CD4-positive, CD25-positive, alpha-beta regulatory T cell (primary cell): ENCODE measurements at regions not wholly inside any gene's neighbourhood (a gene's known extent, or its start where the extent isn't known, plus 50 kb on each side); places are given as distances from the start of the nearest gene placed in this dataset.
"Not testable (repeated sequence)": the region's sequence is repeated elsewhere in the genome, so short reads cannot be mapped to it uniquely, and the experiment has no call there.

Experiments
- ATAC-seq, 2 donors: fragments of 150-1000 bp; cut with Tn5 transposase; one replicate each; pipeline ENCODE4 v1.10.0; 2021; ENCODE audit warnings: low read depth in 2 of 2, moderate number of reproducible peaks in 2 of 2, moderate library complexity in 1 of 2
- DNase-seq, 3 donors: peaks; one replicate each; pipeline versions ENCODE4 v3.0.0 to v3.0.0-alpha.2; 2012 to 2022; ENCODE audit warnings: mixed read lengths in 1 of 3
- H3K27ac ChIP-seq: one replicate; pipeline ENCODE4 v1.7.0; 2013; ENCODE audit warnings: mild to moderate bottlenecking, low read length; ENCODE audit not compliant: insufficient read depth, poor library complexity, severe bottlenecking
- H3K27me3 ChIP-seq: one replicate; pipeline ENCODE4 v1.7.0; 2013; ENCODE audit warnings: low read length; ENCODE audit not compliant: control insufficient read depth, insufficient read depth
- H3K36me3 ChIP-seq: one replicate; pipeline ENCODE4 v1.7.0; 2013; ENCODE audit warnings: mild to moderate bottlenecking, low read length, moderate library complexity; ENCODE audit not compliant: control insufficient read depth, insufficient read depth
- H3K4me1 ChIP-seq: 2 replicates; pipeline ENCODE4 v1.7.0; 2013; ENCODE audit warnings: mild to moderate bottlenecking, low read length; ENCODE audit not compliant: insufficient read depth, control insufficient read depth, poor library complexity, severe bottlenecking
- H3K4me3 ChIP-seq: one replicate; pipeline ENCODE4 v1.7.0; 2013; ENCODE audit warnings: low read depth, mild to moderate bottlenecking, low read length, moderate library complexity
- H3K9me3 ChIP-seq, 2 experiments: 1 replicate in 1 of 2; 2 replicates in 1 of 2; pipeline ENCODE4 v1.7.0; 2013; ENCODE audit warnings: low read length in 2 of 2, mild to moderate bottlenecking in 1 of 2, moderate library complexity in 1 of 2; ENCODE audit not compliant: control insufficient read depth in 2 of 2
- H3K27ac Mint-ChIP-seq, 3 donors: one replicate each; pipeline ENCODE4 v1.8.0; 2020 to 2022; ENCODE audit warnings: mild to moderate bottlenecking in 3 of 3, mixed read lengths in 3 of 3, moderate library complexity in 2 of 3
- H3K27me3 Mint-ChIP-seq: one replicate; pipeline ENCODE4 v1.8.0; 2022; ENCODE audit warnings: mild to moderate bottlenecking, mixed read lengths
- H3K36me3 Mint-ChIP-seq: one replicate; pipeline ENCODE4 v1.8.0; 2020; ENCODE audit warnings: mixed read lengths
- H3K4me1 Mint-ChIP-seq, 4 donors: one replicate each; pipeline ENCODE4 v1.8.0; 2020 to 2022; ENCODE audit warnings: mixed read lengths in 4 of 4, mild to moderate bottlenecking in 1 of 4
- H3K4me3 Mint-ChIP-seq, 4 donors: one replicate each; pipeline ENCODE4 v1.8.0; 2020 to 2022; ENCODE audit warnings: mild to moderate bottlenecking in 4 of 4, mixed read lengths in 4 of 4, moderate library complexity in 3 of 4
- H3K9me3 Mint-ChIP-seq, 7 donors: one replicate each; pipeline ENCODE4 v1.8.0; 2020 to 2022; ENCODE audit warnings: mixed read lengths in 7 of 7, mild to moderate bottlenecking in 3 of 7, moderate library complexity in 2 of 7

- H3K9me3 Mint-ChIP-seq: peaks cover 3 to 20% (median 9%) of the 10 kb centered on the region in 7 donors
- no peaks in the 10 kb centered on the region for H3K4me1 Mint-ChIP-seq
- no peaks in the 10 kb centered on the region for H3K36me3 Mint-ChIP-seq
- Histone ChIP-seq H3K4me1 (no peaks in the 10 kb centered on the region), H3K27ac (no peak overlapping the region), H3K4me3 (no peak overlapping the region), H3K27me3 (no peaks in the 10 kb centered on the region), H3K9me3 (no peaks in the 10 kb centered on the region), H3K36me3 (no peaks in the 10 kb centered on the region)
- H3K4me3 Mint-ChIP-seq: no peak overlapping the region
- DNase-seq (no peak), ATAC-seq (no peak)
- H3K27me3 Mint-ChIP-seq: no peaks in the 10 kb centered on the region
- no peak overlapping the region for H3K27ac Mint-ChIP-seq
Observed at GRCh38 chr11:80718611-80719291, 1277.9 kb upstream of the TENM4 start.

DNA sequence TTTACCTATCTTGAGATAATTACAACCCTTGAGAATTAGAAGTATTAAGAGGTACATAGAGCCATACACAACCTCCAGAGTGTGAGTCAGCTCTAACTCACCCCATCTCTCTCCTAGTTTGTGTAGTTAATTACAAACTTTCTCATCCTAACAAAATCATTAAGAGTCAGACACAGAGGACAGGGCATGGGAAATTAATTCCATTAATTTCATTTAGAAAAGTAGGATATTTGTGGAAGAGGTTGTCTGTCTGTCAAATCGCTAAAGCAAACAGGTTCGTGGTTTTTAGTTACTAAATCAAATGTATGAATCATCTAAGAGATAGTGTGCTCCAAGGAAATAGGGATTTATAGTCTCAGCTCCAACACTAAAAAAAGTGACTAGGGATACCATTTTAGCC is 1261.4 kb upstream of the TENM4 start:
- H3K4me1 ChIP-seq: no peaks in the 10 kb centered on the region
- no peaks in the 10 kb centered on the region for H3K27me3 Mint-ChIP-seq
- DNase-seq: no peak
- H3K27ac ChIP-seq: no peak overlapping the region
- H3K4me1 Mint-ChIP-seq: no peaks in the 10 kb centered on the region
- no peak for ATAC-seq
- H3K27me3 ChIP-seq: no peaks in the 10 kb centered on the region
- H3K36me3 Mint-ChIP-seq: peaks cover 4% of the 10 kb centered on the region
- H3K27ac Mint-ChIP-seq: no peak overlapping the region
- no peak overlapping the region for H3K4me3 ChIP-seq
- H3K9me3 Mint-ChIP-seq: peaks cover 4 to 32% (median 9%) of the 10 kb centered on the region in 7 donors
- H3K36me3 ChIP-seq: no peaks in the 10 kb centered on the region
- peaks cover 0 to 13% of the 10 kb centered on the region in 2 experiments for H3K9me3 ChIP-seq
- no peak overlapping the region for H3K4me3 Mint-ChIP-seq

DNA sequence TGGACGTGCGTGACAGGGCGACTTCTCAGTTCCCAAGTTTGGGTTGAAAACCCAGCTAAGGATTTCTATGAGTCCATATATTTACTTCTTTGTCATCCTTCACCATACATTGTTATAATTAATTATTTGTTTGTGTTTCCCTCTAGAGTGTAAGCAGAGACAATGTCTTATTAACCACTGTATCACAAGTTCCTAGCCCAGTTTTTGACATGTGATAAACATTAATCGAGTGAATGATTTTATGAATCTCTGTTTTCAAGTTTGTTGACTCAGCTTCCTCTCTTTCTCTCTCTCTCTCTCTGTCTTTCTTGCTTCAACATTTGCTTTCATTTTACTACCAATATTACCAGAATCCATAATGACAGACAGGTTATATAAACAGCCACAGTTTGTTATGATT is 1259.6 kb upstream of the TENM4 start:
- Mint-ChIP-seq H3K4me1 (no peaks in the 10 kb centered on the region), H3K4me3 (no peak overlapping the region), H3K27ac (no peak overlapping the region), H3K27me3 (no peaks in the 10 kb centered on the region), H3K36me3 (peaks cover 4% of the 10 kb centered on the region), H3K9me3 (peaks cover 4 to 36% (median 6%) of the 10 kb centered on the region in 7 donors)
- ATAC-seq: no peak
- no peaks in the 10 kb centered on the region for H3K4me1 ChIP-seq
- H3K27ac ChIP-seq: no peak overlapping the region
- no peak for DNase-seq
- H3K9me3 ChIP-seq: peaks cover 0 to 13% of the 10 kb centered on the region in 2 experiments
- no peaks in the 10 kb centered on the region for H3K36me3 ChIP-seq
- no peaks in the 10 kb centered on the region for H3K27me3 ChIP-seq
- no peak overlapping the region for H3K4me3 ChIP-seq

DNA sequence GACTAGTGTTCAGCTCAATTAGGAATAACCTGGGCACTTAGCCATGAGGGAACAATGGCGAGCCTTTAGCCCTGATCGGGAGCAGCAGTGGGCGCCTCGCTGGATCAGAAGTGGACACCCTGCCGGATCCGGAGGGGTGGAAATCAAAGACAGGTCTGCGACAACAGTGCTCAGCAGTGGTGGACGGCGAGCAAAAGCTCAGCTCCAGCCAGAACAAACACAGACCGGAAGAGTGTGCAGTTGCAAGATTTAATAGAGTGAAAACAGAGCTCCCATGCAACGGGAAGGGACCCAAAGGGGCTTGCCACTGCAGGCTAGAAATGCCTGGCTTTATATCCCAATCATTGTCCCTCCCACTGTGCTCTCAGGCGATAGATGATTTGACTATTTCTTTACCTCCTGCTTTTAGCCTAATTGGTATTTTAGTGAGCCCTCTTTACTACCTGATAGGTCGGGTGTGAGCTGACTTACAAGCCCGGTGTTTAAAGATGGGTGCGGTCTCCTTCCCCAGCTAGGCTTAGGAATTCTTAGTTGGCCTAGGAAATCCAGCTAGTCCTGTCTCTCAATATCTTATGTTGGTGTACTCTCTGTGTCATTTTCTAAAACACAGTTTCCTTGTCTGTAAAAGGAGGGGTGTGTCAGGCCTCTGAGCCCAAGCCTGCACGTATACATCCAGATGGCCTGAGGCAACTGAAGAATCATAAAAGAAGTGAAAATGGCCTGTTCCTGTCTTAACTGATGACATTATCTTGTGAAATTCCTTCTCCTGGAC is 1258.8 kb upstream of the TENM4 start:
- peaks cover 3 to 42% (median 6%) of the 10 kb centered on the region in 7 donors for H3K9me3 Mint-ChIP-seq
- not testable (repeated sequence) for H3K4me1 Mint-ChIP-seq, DNase-seq, H3K36me3 Mint-ChIP-seq, H3K27me3 ChIP-seq, H3K27me3 Mint-ChIP-seq, H3K4me3 ChIP-seq, H3K27ac ChIP-seq, H3K27ac Mint-ChIP-seq, H3K36me3 ChIP-seq, ATAC-seq, H3K4me3 Mint-ChIP-seq, H3K4me1 ChIP-seq
- peaks cover 0 to 13% of the 10 kb centered on the region in 2 experiments for H3K9me3 ChIP-seq

GRCh38 chr11:80698637-80699036 is 1257.8 kb upstream of the TENM4 start:
- Mint-ChIP-seq H3K4me3 (no peak overlapping the region), H3K27ac (no peak overlapping the region), H3K36me3 (peaks cover 4% of the 10 kb centered on the region), H3K4me1 (no peaks in the 10 kb centered on the region), H3K27me3 (no peaks in the 10 kb centered on the region), H3K9me3 (peaks cover 3 to 37% (median 6%) of the 10 kb centered on the region in 7 donors)
- ATAC-seq: no peak
- peaks cover 0 to 13% of the 10 kb centered on the region in 2 experiments for H3K9me3 ChIP-seq
- no peaks in the 10 kb centered on the region for H3K27me3 ChIP-seq
- no peak overlapping the region for H3K27ac ChIP-seq
- no peak for DNase-seq
- H3K4me1 ChIP-seq: no peaks in the 10 kb centered on the region
- H3K4me3 ChIP-seq: no peak overlapping the region
- no peaks in the 10 kb centered on the region for H3K36me3 ChIP-seq

- H3K9me3 ChIP-seq: peaks cover 0 to 4% of the 10 kb centered on the region in 2 experiments
- Mint-ChIP-seq H3K36me3 (no peaks in the 10 kb centered on the region), H3K4me3 (no peak overlapping the region), H3K27me3 (no peaks in the 10 kb centered on the region), H3K4me1 (no peaks in the 10 kb centered on the region), H3K27ac (no peak overlapping the region), H3K9me3 (peaks cover 0 to 24% (median 5%) of the 10 kb centered on the region in 7 donors)
- DNase-seq: no peak
- H3K27ac ChIP-seq: no peak overlapping the region
- H3K27me3 ChIP-seq: no peaks in the 10 kb centered on the region
- ATAC-seq: no peak
- H3K4me3 ChIP-seq: no peak overlapping the region
- no peaks in the 10 kb centered on the region for H3K4me1 ChIP-seq
- H3K36me3 ChIP-seq: no peaks in the 10 kb centered on the region
Observed at GRCh38 chr11:80694385-80694784, 1253.6 kb upstream of the TENM4 start.

- Histone ChIP-seq H3K9me3 (no peaks in the 10 kb centered on the region), H3K27me3 (no peaks in the 10 kb centered on the region), H3K4me1 (no peaks in the 10 kb centered on the region), H3K27ac (no peak overlapping the region), H3K4me3 (no peak overlapping the region), H3K36me3 (no peaks in the 10 kb centered on the region)
- Mint-ChIP-seq H3K27ac (no peak overlapping the region), H3K4me1 (no peaks in the 10 kb centered on the region), H3K9me3 (peaks cover 0 to 16% (median 7%) of the 10 kb centered on the region in 7 donors), H3K4me3 (no peak overlapping the region), H3K36me3 (no peaks in the 10 kb centered on the region), H3K27me3 (no peaks in the 10 kb centered on the region)
- no peak for DNase-seq
- ATAC-seq: no peak
Observed at GRCh38 chr11:80687941-80688340, 1247.1 kb upstream of the TENM4 start.

DNA sequence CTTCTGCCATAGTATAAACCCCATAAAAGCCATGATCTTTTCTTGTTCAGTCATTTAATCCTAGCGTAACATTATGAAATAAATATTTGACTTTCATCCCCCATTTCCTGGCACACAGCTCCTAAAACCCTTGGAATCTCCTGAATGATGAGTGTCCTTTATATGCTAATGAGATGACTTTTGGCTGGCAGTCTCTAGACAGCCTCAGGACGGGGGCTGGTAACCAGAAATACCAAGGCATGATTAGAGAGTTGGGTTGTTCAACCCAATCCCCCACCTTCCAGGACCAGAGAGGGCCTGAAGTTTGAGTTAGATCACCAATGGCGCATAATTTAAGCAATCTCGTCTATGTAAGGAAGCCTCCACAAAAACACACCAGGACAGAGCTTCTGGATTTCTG is 1246.1 kb upstream of the TENM4 start:
- no peaks in the 10 kb centered on the region for H3K36me3 Mint-ChIP-seq
- H3K27ac Mint-ChIP-seq: no peak overlapping the region
- H3K4me1 Mint-ChIP-seq: no peaks in the 10 kb centered on the region
- no peak overlapping the region for H3K27ac ChIP-seq
- DNase-seq (no peak), ATAC-seq (no peak)
- no peaks in the 10 kb centered on the region for H3K27me3 Mint-ChIP-seq
- H3K4me1 ChIP-seq: no peaks in the 10 kb centered on the region
- no peaks in the 10 kb centered on the region for H3K9me3 ChIP-seq
- no peak overlapping the region for H3K4me3 ChIP-seq
- H3K4me3 Mint-ChIP-seq: no peak overlapping the region
- H3K9me3 Mint-ChIP-seq: peaks cover 3 to 12% (median 7%) of the 10 kb centered on the region in 7 donors
- H3K36me3 ChIP-seq: no peaks in the 10 kb centered on the region
- H3K27me3 ChIP-seq: no peaks in the 10 kb centered on the region
